Upper lobe of left lung (tissue), 4 donors: ENCODE measurements at regions not wholly inside any gene's neighbourhood (a gene's known extent, or its start where the extent isn't known, plus 50 kb on each side); places are given as distances from the start of the nearest gene placed in this dataset.

Experiments
- CTCF ChIP-seq, 6 experiments: fragments of 450-650 bp in 4 of 6; fragments of 200-600 bp in 2 of 6; sonication (generic) in 2 of 6; IDR thresholded peaks; one replicate each; pipeline ENCODE4 v1.5.1; 2016 to 2019; ENCODE audit warnings: antibody characterized with exemption in 6 of 6
- EP300 ChIP-seq, 4 donors: sonication (generic); formaldehyde crosslinking; IDR thresholded peaks; one replicate each; pipeline ENCODE4 v1.5.1; 2017; ENCODE audit warnings: antibody characterized with exemption in 4 of 4, control low read depth in 2 of 4
- POLR2A ChIP-seq, 4 donors: fragments of 450-650 bp; IDR thresholded peaks; one replicate each; pipeline ENCODE4 v1.5.1; 2016 to 2017; ENCODE audit warnings: antibody characterized with exemption in 4 of 4, mild to moderate bottlenecking in 2 of 4
- POLR2AphosphoS5 ChIP-seq, 2 donors: sonication (generic); formaldehyde crosslinking; IDR thresholded peaks; one replicate each; pipeline ENCODE4 v1.5.1; 2017; ENCODE audit warnings: antibody characterized with exemption in 2 of 2

GRCh38 chr17:70271672-70272071 lies 102.3 kb downstream of the KCNJ2 start:
- no peak for TF ChIP-seq POLR2AphosphoS5 (IDR thresholded peaks at IDR 0.05)
- no peak for TF ChIP-seq CTCF (IDR thresholded peaks at IDR 0.05)
- TF ChIP-seq POLR2A (IDR thresholded peaks at IDR 0.05), result no peak
- no peak for TF ChIP-seq EP300 (IDR thresholded peaks at IDR 0.05)
